ENCODE measurements at regions not wholly inside any gene's neighbourhood (a gene's known extent, or its start where the extent isn't known, plus 50 kb on each side); places are given as distances from the start of the nearest gene placed in this dataset.

DNA sequence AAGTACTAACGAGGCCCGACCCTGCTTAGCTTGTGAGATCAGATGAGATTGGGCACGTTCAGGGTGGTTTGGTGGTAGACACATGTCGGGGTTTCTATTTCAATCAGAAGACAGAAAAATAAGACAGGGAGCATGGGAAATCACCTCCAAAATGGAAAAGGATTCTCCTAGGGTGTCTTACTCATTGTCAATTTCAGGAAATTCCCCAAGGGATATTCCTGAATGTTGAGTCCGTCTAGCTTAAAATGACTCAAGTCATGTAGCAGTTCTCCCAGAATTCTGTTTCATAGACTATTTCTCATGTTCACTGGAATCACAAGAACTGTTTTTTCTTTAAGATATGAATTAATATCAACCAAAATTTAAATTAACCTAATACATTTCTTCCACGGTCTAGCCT, 380.1 kb downstream of the EFNB2 start:
- Histone ChIP-seq H3K27ac (ENCODE audit: low read depth, low read length) (no peak overlapping the region), H3K27me3 (replicated peaks in 1 of 4; ENCODE audit: control insufficient read depth in 3 of 4, extremely low read depth in 1 of 4, insufficient read depth in 3 of 4, low read length in 3 of 4) (no peaks in the 10 kb centered on the region), H3K9ac (replicated peaks in 1 of 4; ENCODE audit: extremely low read depth in 1 of 4, low read depth in 3 of 4, low read length in 3 of 4) (no peak overlapping the region), H3K14ac (ENCODE audit: insufficient read length) (no peak overlapping the region), H3K36me3 (ENCODE audit: control insufficient read depth in 2 of 4, insufficient read depth in 4 of 4, low read length in 3 of 4) (no peaks in the 10 kb centered on the region), H4K8ac (ENCODE audit: extremely low read depth, insufficient read depth, low read length) (no peak overlapping the region), H2BK15ac (ENCODE audit: low read length) (no peak overlapping the region), H4K20me1 (replicated peaks in 1 of 2; ENCODE audit: control insufficient read depth in 1 of 2, insufficient read depth in 2 of 2, low read length in 2 of 2) (no peaks in the 10 kb centered on the region), H3K79me2 (ENCODE audit: control insufficient read depth in 1 of 2, insufficient read depth in 2 of 2, low read length in 2 of 2) (no peaks in the 10 kb centered on the region), H3K4ac (replicated peaks; ENCODE audit: insufficient read length, low read depth, low read length) (no peak overlapping the region), H2AK5ac (ENCODE audit: low read depth, low read length) (no peak overlapping the region), H4K5ac (ENCODE audit: insufficient read length, low read depth, low read length) (no peak overlapping the region), H3K4me3 (ENCODE audit: extremely low read depth in 1 of 4, insufficient read depth in 2 of 4, low read depth in 3 of 4, low read length in 4 of 4) (no peak overlapping the region), H3K9me3 (ENCODE audit: insufficient read depth in 2 of 2, low read depth in 1 of 2, low read length in 1 of 2) (no peaks in the 10 kb centered on the region), H3K23ac (ENCODE audit: insufficient read length) (no peak overlapping the region), H4K91ac (replicated peaks; ENCODE audit: insufficient read length, low read length) (no peak overlapping the region), H2BK12ac (ENCODE audit: low read depth, low read length) (no peak overlapping the region), H3K79me1 (ENCODE audit: low read depth, low read length) (no peaks in the 10 kb centered on the region), H2AFZ (ENCODE audit: low read length) (no peak overlapping the region), H3K23me2 (ENCODE audit: low read depth, low read length) (no peaks in the 10 kb centered on the region), H3K56ac (replicated peaks; ENCODE audit: insufficient read length, low read depth, low read length) (no peak overlapping the region), H2BK120ac (replicated peaks; ENCODE audit: low read depth, low read length) (no peak overlapping the region), H2BK5ac (ENCODE audit: low read depth, low read length) (no peak overlapping the region), H3K18ac (ENCODE audit: extremely low read depth, low read length) (no peak overlapping the region), H3K4me2 (ENCODE audit: insufficient read depth in 1 of 2, low read depth in 2 of 2, low read length in 2 of 2) (no peak overlapping the region), H3K4me1 (replicated peaks in 1 of 4; ENCODE audit: control insufficient read depth in 3 of 4, insufficient read depth in 4 of 4, low read length in 3 of 4) (peaks cover 0 to 9% (median 1%) of the 10 kb centered on the region in 4 experiments; a peak in 2 of 7 replicates), H2BK20ac (ENCODE audit: low read length) (no peak overlapping the region)
- POLR2A ChIA-PET (ENCODE audit: partially characterized antibody): interaction anchor here (1.0 to 1.4 kb wide), 2 partner anchors 12 to 14 kb away, joined by 3 to 6 read pairs; no protein-coding TSS in a partner anchor
- no peak for FAIRE-seq
- DNase-seq (ENCODE audit: low read depth in 1 of 2, low spot score in 2 of 2): no peak
- 91 to 100% methylated on average over 1 to 6 of the region's 6 CpGs for WGBS, 2 experiments (ENCODE audit: extremely low coverage in 1 of 2, insufficient coverage in 1 of 2, insufficient read length in 1 of 2, insufficient replicate concordance in 2 of 2, low coverage in 1 of 2, low lambda C conversion rate in 2 of 2, missing lambda C conversion rate in 1 of 2)
- CTCF ChIA-PET (ENCODE audit: partially characterized antibody): interaction anchor here (1.4 kb wide), 1 partner anchor 381 kb away, joined by 3 read pairs; no protein-coding TSS in a partner anchor
- TF ChIP-seq JUND (IDR thresholded peaks at IDR 0.05; ENCODE audit: low read length) (no peak), EGR1 (IDR thresholded peaks at IDR 0.05; ENCODE audit: borderline replicate concordance, low read depth, low read length) (no peak), POU5F1 (IDR thresholded peaks at IDR 0.05; ENCODE audit: low read depth, low read length) (no peak), SAP30 (IDR thresholded peaks at IDR 0.05; ENCODE audit: insufficient read depth, insufficient replicate concordance, low read length) (no peak), RBBP5 (IDR thresholded peaks at IDR 0.05; ENCODE audit: borderline replicate concordance, low read depth, low read length) (no peak), CEBPB (IDR thresholded peaks at IDR 0.05; ENCODE audit: low read depth, low read length) (no peak), KDM4A (IDR thresholded peaks at IDR 0.05; ENCODE audit: low read depth, low read length, severe bottlenecking) (no peak), ZNF274 (IDR thresholded peaks at IDR 0.05; ENCODE audit: borderline replicate concordance, extremely low read depth, low read length) (no peak), SIX5 (IDR thresholded peaks at IDR 0.05; ENCODE audit: low read depth, low read length) (no peak), SRF (IDR thresholded peaks at IDR 0.05; ENCODE audit: low read depth, low read length) (no peak)
- TF ChIP-seq, protein P1, sequence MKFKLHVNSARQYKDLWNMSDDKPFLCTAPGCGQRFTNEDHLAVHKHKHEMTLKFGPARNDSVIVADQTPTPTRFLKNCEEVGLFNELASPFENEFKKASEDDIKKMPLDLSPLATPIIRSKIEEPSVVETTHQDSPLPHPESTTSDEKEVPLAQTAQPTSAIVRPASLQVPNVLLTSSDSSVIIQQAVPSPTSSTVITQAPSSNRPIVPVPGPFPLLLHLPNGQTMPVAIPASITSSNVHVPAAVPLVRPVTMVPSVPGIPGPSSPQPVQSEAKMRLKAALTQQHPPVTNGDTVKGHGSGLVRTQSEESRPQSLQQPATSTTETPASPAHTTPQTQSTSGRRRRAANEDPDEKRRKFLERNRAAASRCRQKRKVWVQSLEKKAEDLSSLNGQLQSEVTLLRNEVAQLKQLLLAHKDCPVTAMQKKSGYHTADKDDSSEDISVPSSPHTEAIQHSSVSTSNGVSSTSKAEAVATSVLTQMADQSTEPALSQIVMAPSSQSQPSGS (IDR thresholded peaks at IDR 0.05; ENCODE audit: low read length): no peak
- TF ChIP-seq, protein P2, sequence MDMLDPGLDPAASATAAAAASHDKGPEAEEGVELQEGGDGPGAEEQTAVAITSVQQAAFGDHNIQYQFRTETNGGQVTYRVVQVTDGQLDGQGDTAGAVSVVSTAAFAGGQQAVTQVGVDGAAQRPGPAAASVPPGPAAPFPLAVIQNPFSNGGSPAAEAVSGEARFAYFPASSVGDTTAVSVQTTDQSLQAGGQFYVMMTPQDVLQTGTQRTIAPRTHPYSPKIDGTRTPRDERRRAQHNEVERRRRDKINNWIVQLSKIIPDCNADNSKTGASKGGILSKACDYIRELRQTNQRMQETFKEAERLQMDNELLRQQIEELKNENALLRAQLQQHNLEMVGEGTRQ (IDR thresholded peaks at IDR 0.05; ENCODE audit: low read length): no peak
